ENCODE measurements at regions not wholly inside any gene's neighbourhood (a gene's known extent, or its start where the extent isn't known, plus 50 kb on each side); places are given as distances from the start of the nearest gene placed in this dataset.

DNA sequence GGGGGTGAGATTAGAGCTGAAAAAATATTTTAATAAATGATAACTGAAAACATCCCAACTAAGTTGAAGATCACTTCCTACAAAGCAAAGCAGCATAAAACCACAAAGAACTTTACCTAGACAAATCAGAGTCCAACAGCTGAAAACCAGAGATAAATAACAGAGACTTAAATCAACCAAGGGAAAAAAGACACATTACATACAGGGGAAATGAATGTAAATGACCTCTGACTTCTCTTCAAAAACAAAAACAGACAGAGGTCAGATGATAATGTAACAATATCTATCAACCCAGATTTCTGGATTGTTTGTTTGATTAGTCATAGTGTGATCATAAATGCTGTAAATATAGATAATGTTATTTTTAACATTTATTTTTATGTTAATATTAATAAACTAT lies 782.8 kb downstream of the TFAP2A start:
- H3K4me3 ChIP-seq (replicated peaks; ENCODE audit: low read depth, low read length) = no peak overlapping the region
- TF ChIP-seq, protein P1, sequence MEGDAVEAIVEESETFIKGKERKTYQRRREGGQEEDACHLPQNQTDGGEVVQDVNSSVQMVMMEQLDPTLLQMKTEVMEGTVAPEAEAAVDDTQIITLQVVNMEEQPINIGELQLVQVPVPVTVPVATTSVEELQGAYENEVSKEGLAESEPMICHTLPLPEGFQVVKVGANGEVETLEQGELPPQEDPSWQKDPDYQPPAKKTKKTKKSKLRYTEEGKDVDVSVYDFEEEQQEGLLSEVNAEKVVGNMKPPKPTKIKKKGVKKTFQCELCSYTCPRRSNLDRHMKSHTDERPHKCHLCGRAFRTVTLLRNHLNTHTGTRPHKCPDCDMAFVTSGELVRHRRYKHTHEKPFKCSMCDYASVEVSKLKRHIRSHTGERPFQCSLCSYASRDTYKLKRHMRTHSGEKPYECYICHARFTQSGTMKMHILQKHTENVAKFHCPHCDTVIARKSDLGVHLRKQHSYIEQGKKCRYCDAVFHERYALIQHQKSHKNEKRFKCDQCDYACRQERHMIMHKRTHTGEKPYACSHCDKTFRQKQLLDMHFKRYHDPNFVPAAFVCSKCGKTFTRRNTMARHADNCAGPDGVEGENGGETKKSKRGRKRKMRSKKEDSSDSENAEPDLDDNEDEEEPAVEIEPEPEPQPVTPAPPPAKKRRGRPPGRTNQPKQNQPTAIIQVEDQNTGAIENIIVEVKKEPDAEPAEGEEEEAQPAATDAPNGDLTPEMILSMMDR (IDR thresholded peaks at IDR 0.05; ENCODE audit: low read depth, low read length, missing control alignments) = no peak
- DNase-seq (ENCODE audit: extremely low read depth, low read depth) = no peak

DNA sequence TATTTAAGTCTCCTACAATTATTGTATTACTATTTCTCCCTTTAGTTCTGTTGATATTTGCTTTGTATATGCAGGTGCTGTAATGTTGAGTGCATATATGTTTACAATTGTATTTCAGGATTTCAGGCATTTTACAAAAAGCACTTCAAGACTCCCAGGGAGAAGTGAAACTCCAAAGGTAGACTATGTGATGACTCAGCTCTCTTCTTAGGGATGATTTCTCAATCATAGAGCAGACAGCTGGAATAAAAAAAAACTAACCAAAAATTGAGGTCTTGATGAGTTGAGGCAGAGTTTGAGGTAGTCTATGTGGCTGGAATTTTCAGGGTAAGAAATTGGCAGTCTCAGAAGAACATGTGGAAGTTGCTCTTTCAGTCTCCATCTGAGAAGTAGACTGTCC lies 786.1 kb downstream of the TFAP2A start:
- H3K4me3 ChIP-seq (replicated peaks; ENCODE audit: low read depth, low read length) = no peak overlapping the region
- TF ChIP-seq, protein P1 (IDR thresholded peaks at IDR 0.05; ENCODE audit: low read depth, low read length, missing control alignments) = no peak
- no peak for DNase-seq (ENCODE audit: extremely low read depth, low read depth)

DNA sequence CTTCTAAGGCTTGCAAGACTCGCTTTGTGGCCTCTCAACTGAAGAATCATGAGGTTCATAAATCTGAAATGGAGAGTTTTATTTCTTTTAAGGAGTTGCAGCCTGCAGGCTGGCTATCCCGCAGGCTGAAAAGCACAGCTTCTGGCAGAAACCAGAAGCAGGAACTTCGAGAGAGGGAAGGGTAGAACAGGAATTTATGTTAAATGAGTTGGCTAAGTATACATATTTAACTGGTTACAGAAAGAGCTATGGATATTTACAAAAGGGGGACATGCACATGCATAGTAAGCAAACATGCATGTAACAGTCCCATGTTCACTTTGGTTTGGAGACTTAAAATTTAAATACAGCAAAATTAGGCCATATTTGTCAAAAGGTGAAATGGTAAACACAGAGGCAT lies 787.0 kb downstream of the TFAP2A start:
- TF ChIP-seq, protein P1 (IDR thresholded peaks at IDR 0.05; ENCODE audit: low read depth, low read length, missing control alignments) = no peak
- DNase-seq (ENCODE audit: extremely low read depth, low read depth) = no peak
- no peak overlapping the region for H3K4me3 ChIP-seq (replicated peaks; ENCODE audit: low read depth, low read length)

DNA sequence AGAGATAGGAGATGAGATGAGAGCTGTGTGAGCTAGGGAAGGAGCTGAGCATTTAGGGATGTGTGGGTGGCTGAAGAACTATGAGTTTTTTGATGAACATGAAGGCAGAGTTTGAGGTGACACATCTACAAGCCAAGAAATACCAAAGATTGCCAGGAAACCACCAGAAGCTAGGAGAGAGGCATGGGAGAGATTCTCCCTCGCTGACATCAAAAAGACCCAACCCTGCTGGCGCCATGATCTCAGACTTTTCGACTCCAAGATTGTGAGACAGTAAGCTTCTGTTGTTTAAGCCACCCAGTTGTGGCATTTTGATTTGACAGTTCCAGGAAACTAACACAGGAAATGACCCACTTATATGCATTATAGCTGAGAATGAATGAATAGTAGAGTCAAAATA lies 790.9 kb downstream of the TFAP2A start:
- TF ChIP-seq, protein P1 (IDR thresholded peaks at IDR 0.05; ENCODE audit: low read depth, low read length, missing control alignments) = no peak
- H3K4me3 ChIP-seq (replicated peaks; ENCODE audit: low read depth, low read length) = no peak overlapping the region
- no peak for DNase-seq (ENCODE audit: extremely low read depth, low read depth)

DNA sequence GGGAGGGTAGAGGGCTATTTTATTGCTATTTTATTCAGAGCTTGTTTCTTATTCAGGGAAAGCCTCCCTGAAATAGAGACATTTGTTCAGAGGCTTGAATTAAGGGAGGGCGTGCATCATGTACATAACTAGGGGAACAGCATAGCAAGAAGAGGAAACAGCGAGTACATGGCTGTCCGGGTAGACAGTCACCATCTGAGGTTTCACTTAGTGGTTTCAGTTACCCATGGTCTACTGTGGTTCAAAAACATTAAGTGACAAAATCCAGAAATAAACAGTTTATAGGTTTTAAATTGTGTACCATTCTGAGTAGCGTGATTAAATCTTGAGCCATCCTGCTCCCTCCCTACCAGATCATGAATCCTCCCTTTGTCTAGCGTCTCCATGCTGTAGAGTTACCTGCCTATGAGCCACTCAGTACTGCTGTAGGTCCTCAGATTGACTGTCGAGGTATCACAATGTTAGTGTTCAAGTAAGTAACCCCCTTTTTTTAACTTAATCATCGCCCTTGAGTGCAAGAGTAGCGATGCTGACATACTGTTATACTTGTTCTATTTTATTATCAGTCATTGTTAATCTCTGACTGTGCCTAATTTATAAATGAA lies 791.5 kb downstream of the TFAP2A start:
- DNase-seq (ENCODE audit: extremely low read depth, low read depth) = no peak
- no peak overlapping the region for H3K4me3 ChIP-seq (replicated peaks; ENCODE audit: low read depth, low read length)
- TF ChIP-seq, protein P1 (IDR thresholded peaks at IDR 0.05; ENCODE audit: low read depth, low read length, missing control alignments) = no peak

DNA sequence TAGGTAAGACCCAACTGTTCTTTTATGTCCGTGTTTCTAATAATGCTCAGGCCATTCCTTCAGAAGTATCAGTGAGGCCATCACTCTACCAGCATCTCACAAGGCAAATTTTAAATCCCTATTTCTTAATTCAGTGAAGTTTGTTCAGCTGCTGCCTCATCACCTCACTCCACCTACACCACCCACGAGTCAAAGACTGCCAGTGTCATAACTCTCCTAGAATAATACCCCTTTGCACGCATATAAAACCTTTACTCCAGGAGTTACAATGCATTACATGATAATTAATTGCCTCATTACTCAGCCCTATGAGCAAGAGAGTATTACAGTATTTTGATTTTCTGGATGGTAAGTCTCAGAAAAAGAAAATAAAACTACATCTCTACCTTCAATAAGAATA lies 793.6 kb downstream of the TFAP2A start:
- no peak for DNase-seq (ENCODE audit: extremely low read depth, low read depth)
- H3K4me3 ChIP-seq (replicated peaks; ENCODE audit: low read depth, low read length) = no peak overlapping the region
- TF ChIP-seq, protein P1 (IDR thresholded peaks at IDR 0.05; ENCODE audit: low read depth, low read length, missing control alignments) = no peak

DNA sequence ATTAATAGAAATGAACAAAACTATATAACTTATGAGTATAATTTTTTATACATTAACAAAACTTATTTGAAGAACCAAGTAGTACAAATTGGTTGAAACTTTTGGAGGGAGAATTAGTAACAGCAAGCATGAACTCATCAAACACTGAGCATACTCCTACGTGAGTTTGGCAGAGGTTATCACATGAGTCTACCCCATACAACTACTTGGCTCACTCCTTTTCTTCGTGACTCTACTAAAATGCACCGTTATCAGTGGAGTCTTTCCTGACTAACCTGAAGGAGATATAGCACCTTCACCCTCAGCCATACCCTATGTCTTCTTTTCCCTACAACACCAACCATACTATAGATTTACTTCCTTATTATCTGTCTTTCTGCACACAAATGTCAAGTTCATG lies 794.2 kb downstream of the TFAP2A start:
- no peak overlapping the region for H3K4me3 ChIP-seq (replicated peaks; ENCODE audit: low read depth, low read length)
- TF ChIP-seq, protein P1 (IDR thresholded peaks at IDR 0.05; ENCODE audit: low read depth, low read length, missing control alignments) = no peak
- no peak for DNase-seq (ENCODE audit: extremely low read depth, low read depth)
